ENCODE measurements at regions not wholly inside any gene's neighbourhood (a gene's known extent, or its start where the extent isn't known, plus 50 kb on each side); places are given as distances from the start of the nearest gene placed in this dataset.

- POLR2A ChIA-PET, result no interaction called here
- Histone ChIP-seq H3K79me2 (ENCODE audit: insufficient read depth, low read length) (no peaks in the 10 kb centered on the region), H3K27me3 (ENCODE audit: insufficient read depth, low read length) (no peaks in the 10 kb centered on the region), H3K4me1 (ENCODE audit: control insufficient read depth in 1 of 2, insufficient read depth in 2 of 2, low read length in 2 of 2) (no peaks in the 10 kb centered on the region), H2AFZ (ENCODE audit: low read depth, low read length, poor library complexity, severe bottlenecking) (no peak overlapping the region), H3K27ac (ENCODE audit: low read depth, low read length) (no peak overlapping the region), H3K36me3 (ENCODE audit: control insufficient read depth in 1 of 2, insufficient read depth in 2 of 2, low read length in 2 of 2) (no peaks in the 10 kb centered on the region), H3K4me3 (replicated peaks in 1 of 2; ENCODE audit: low read depth in 1 of 2, low read length in 2 of 2) (no peak overlapping the region), H3K9me2 (ENCODE audit: insufficient read depth) (no peaks in the 10 kb centered on the region), H4K20me1 (ENCODE audit: insufficient read depth) (no peaks in the 10 kb centered on the region), H3K9ac (ENCODE audit: low read length) (no peak overlapping the region), H3K4me2 (ENCODE audit: low read length) (no peak overlapping the region), H3K9me3 (ENCODE audit: control insufficient read depth in 1 of 2, insufficient read depth in 1 of 2, low read depth in 1 of 2, low read length in 2 of 2) (no peaks in the 10 kb centered on the region)
- no peak for TF ChIP-seq EGR1 (IDR thresholded peaks at IDR 0.05; ENCODE audit: low read depth)
- intact Hi-C loops (cut with micrococcal nuclease), result no loop called here
- CTCF ChIA-PET, result no interaction called here
- no TSS peak for BruUV-seq (replicated peaks)
- ATAC-seq (no peak), DNase-seq (ENCODE audit: low read depth, low spot score) (no peak)
- RAD21 ChIA-PET (ENCODE audit: low non-redundant PET in 1 of 2, low total read pairs in 2 of 2, uncharacterized antibody in 2 of 2, unreplicated experiment in 2 of 2), result no interaction called here
Observed at GRCh38 chr3:22843854-22844253, 359.3 kb upstream of the UBE2E2 start.

DNA sequence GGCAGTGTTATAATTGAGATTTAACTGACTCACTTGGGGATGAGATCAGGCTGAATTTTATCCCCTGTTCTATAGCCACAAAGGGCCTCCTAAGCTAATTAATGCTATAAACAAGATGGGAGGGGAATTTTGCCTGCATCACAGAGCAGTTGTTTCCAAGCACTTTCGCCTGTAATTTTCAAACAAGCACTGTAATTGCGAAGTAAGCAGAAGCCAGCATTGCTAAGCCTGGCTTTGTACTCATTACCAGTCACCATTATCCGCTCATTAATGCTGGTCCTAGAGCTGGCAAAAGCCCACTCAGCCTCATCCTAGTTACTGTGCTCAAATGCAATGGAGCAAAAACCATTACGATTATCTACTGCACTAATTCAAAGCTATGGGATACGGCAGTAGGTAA is 356.6 kb upstream of the UBE2E2 start:
- Histone ChIP-seq H3K4me3 (replicated peaks in 1 of 2; ENCODE audit: low read depth in 1 of 2, low read length in 2 of 2) (no peak overlapping the region), H3K4me1 (ENCODE audit: control insufficient read depth in 1 of 2, insufficient read depth in 2 of 2, low read length in 2 of 2) (no peaks in the 10 kb centered on the region), H3K9me2 (ENCODE audit: insufficient read depth) (no peaks in the 10 kb centered on the region), H4K20me1 (ENCODE audit: insufficient read depth) (no peaks in the 10 kb centered on the region), H3K4me2 (ENCODE audit: low read length) (no peak overlapping the region), H2AFZ (ENCODE audit: low read depth, low read length, poor library complexity, severe bottlenecking) (no peak overlapping the region), H3K79me2 (ENCODE audit: insufficient read depth, low read length) (no peaks in the 10 kb centered on the region), H3K36me3 (ENCODE audit: control insufficient read depth in 1 of 2, insufficient read depth in 2 of 2, low read length in 2 of 2) (no peaks in the 10 kb centered on the region), H3K9me3 (ENCODE audit: control insufficient read depth in 1 of 2, insufficient read depth in 1 of 2, low read depth in 1 of 2, low read length in 2 of 2) (no peaks in the 10 kb centered on the region), H3K9ac (ENCODE audit: low read length) (no peak overlapping the region), H3K27me3 (ENCODE audit: insufficient read depth, low read length) (no peaks in the 10 kb centered on the region), H3K27ac (ENCODE audit: low read depth, low read length) (no peak overlapping the region)
- ChIA-PET RAD21 (ENCODE audit: low non-redundant PET in 1 of 2, low total read pairs in 2 of 2, uncharacterized antibody in 2 of 2, unreplicated experiment in 2 of 2) (no interaction called here), POLR2A (no interaction called here), CTCF (no interaction called here)
- intact Hi-C loops (cut with micrococcal nuclease), result no loop called here
- BruUV-seq (replicated peaks), result no TSS peak
- ATAC-seq (no peak), DNase-seq (ENCODE audit: low read depth, low spot score) (no peak)
- no peak for TF ChIP-seq POLR2A (IDR thresholded peaks at IDR 0.05; ENCODE audit: borderline replicate concordance, extremely low read depth, insufficient read depth, insufficient read length)
- TF ChIP-seq CEBPB (IDR thresholded peaks at IDR 0.05; ENCODE audit: low read depth), result no peak
- TF ChIP-seq ZNF274 (IDR thresholded peaks at IDR 0.05; ENCODE audit: low read depth, low read length), result no peak
- no peak for TF ChIP-seq EGR1 (IDR thresholded peaks at IDR 0.05; ENCODE audit: low read depth)
- TF ChIP-seq SIN3A (IDR thresholded peaks at IDR 0.05; ENCODE audit: low read depth), result no peak
- TF ChIP-seq ZBTB33 (IDR thresholded peaks at IDR 0.05; ENCODE audit: extremely low read depth, insufficient replicate concordance, low read length), result no peak
- TF ChIP-seq, protein P1, sequence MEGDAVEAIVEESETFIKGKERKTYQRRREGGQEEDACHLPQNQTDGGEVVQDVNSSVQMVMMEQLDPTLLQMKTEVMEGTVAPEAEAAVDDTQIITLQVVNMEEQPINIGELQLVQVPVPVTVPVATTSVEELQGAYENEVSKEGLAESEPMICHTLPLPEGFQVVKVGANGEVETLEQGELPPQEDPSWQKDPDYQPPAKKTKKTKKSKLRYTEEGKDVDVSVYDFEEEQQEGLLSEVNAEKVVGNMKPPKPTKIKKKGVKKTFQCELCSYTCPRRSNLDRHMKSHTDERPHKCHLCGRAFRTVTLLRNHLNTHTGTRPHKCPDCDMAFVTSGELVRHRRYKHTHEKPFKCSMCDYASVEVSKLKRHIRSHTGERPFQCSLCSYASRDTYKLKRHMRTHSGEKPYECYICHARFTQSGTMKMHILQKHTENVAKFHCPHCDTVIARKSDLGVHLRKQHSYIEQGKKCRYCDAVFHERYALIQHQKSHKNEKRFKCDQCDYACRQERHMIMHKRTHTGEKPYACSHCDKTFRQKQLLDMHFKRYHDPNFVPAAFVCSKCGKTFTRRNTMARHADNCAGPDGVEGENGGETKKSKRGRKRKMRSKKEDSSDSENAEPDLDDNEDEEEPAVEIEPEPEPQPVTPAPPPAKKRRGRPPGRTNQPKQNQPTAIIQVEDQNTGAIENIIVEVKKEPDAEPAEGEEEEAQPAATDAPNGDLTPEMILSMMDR (IDR thresholded peaks at IDR 0.05 in 2 of 3, conservative IDR thresholded peaks at IDR 0.05 in 1 of 3; ENCODE audit: borderline replicate concordance in 1 of 3, insufficient read depth in 1 of 3, low read depth in 2 of 3, low read length in 2 of 3), result no peak
- no peak for TF ChIP-seq TCF7L2 (IDR thresholded peaks at IDR 0.05; ENCODE audit: borderline replicate concordance, extremely low read depth, insufficient read depth, insufficient read length)
- no peak for TF ChIP-seq FOSL1 (IDR thresholded peaks at IDR 0.05; ENCODE audit: low read depth)
- TF ChIP-seq YY1 (IDR thresholded peaks at IDR 0.05; ENCODE audit: extremely low read depth, insufficient replicate concordance, low read depth, low read length), result no peak
- no peak for TF ChIP-seq ELF1 (IDR thresholded peaks at IDR 0.05; ENCODE audit: borderline replicate concordance, low read depth)
- no peak for TF ChIP-seq CBX3 (IDR thresholded peaks at IDR 0.05; ENCODE audit: low read depth)
- TF ChIP-seq POLR2AphosphoS5 (IDR thresholded peaks at IDR 0.05; ENCODE audit: low read depth, low read length), result no peak
- no peak for TF ChIP-seq SRF (IDR thresholded peaks at IDR 0.05; ENCODE audit: low read depth)
- TF ChIP-seq EZH2phosphoT487 (IDR thresholded peaks at IDR 0.05; ENCODE audit: borderline replicate concordance), result no peak
- TF ChIP-seq, protein P2, sequence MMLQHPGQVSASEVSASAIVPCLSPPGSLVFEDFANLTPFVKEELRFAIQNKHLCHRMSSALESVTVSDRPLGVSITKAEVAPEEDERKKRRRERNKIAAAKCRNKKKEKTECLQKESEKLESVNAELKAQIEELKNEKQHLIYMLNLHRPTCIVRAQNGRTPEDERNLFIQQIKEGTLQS (IDR thresholded peaks at IDR 0.05), result no peak
